Ascending aorta (tissue), 2 donors: ENCODE measurements at regions not wholly inside any gene's neighbourhood (a gene's known extent, or its start where the extent isn't known, plus 50 kb on each side); places are given as distances from the start of the nearest gene placed in this dataset.

ENCODE experiments used
- DNase-seq, 2 donors: peaks; one replicate each; pipeline ENCODE4 v3.0.0-alpha.2; 2019; ENCODE audit warnings: low spot score in 2 of 2
- H3K27ac ChIP-seq, 2 donors: fragments of 200-600 bp; sonication (generic); one replicate each; pipeline ENCODE4 v1.5.1; 2016 to 2017; ENCODE audit warnings: mild to moderate bottlenecking in 1 of 2
- H3K27me3 ChIP-seq: fragments of 200-600 bp; sonication (generic); one replicate; pipeline ENCODE4 v1.5.1; 2017
- H3K36me3 ChIP-seq, 2 donors: fragments of 200-600 bp; sonication (generic); one replicate each; pipeline ENCODE4 v1.5.1; 2016
- H3K4me1 ChIP-seq, 2 donors: fragments of 200-600 bp; sonication (generic); one replicate each; pipeline ENCODE4 v1.5.1; 2016 to 2017; ENCODE audit warnings: mild to moderate bottlenecking in 1 of 2
- H3K4me3 ChIP-seq, 2 donors: fragments of 200-600 bp; sonication (generic); one replicate each; pipeline ENCODE4 v1.5.1; 2016 to 2017; ENCODE audit warnings: mild to moderate bottlenecking in 1 of 2
- H3K9me3 ChIP-seq, 2 donors: fragments of 200-600 bp; sonication (generic); one replicate each; pipeline ENCODE4 v1.5.1; 2016
- intact Hi-C: fragments of 100-400 bp; cut with DNase I; formaldehyde crosslinking; loops from one replicate; pipeline ENCODE4 v1.15.1; 2023
- TF ChIP-seq, protein P1 (sequence below), 3 experiments: fragments of 200-600 bp in 2 of 3; fragments of 450-650 bp in 1 of 3; sonication (generic) in 2 of 3; IDR thresholded peaks; one replicate each; pipeline ENCODE4 v1.5.1; 2016 to 2019; ENCODE audit warnings: antibody characterized with exemption in 3 of 3, mild to moderate bottlenecking in 1 of 3, moderate library complexity in 1 of 3

DNA sequence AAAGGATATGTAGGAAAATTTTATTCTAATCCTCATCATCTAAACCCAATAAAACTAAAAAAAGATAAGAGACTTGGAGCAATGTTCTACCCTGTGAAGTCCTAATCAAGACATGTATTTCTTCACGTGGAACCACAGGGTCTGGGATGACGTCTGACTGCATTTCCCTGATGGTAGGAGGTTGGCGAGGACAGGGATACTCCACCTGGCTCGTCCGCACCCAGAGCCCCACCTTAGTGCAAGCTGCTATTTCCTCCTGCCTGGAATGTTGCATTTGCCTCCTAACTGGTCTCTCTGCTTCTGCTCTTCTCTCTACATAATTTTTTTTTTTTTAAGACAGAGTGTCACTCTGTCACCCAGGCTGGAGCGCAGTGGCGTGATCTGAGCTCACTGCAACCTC, 57.7 kb upstream of the RASGRP1 start:
- no peaks in the 10 kb centered on the region for H3K9me3 ChIP-seq
- DNase-seq = no peak
- no peak overlapping the region for H3K4me3 ChIP-seq
- TF ChIP-seq, protein P1, sequence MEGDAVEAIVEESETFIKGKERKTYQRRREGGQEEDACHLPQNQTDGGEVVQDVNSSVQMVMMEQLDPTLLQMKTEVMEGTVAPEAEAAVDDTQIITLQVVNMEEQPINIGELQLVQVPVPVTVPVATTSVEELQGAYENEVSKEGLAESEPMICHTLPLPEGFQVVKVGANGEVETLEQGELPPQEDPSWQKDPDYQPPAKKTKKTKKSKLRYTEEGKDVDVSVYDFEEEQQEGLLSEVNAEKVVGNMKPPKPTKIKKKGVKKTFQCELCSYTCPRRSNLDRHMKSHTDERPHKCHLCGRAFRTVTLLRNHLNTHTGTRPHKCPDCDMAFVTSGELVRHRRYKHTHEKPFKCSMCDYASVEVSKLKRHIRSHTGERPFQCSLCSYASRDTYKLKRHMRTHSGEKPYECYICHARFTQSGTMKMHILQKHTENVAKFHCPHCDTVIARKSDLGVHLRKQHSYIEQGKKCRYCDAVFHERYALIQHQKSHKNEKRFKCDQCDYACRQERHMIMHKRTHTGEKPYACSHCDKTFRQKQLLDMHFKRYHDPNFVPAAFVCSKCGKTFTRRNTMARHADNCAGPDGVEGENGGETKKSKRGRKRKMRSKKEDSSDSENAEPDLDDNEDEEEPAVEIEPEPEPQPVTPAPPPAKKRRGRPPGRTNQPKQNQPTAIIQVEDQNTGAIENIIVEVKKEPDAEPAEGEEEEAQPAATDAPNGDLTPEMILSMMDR (IDR thresholded peaks at IDR 0.05) = no peak
- no peaks in the 10 kb centered on the region for H3K27me3 ChIP-seq
- no peak overlapping the region for H3K27ac ChIP-seq
- H3K36me3 ChIP-seq = no peaks in the 10 kb centered on the region
- intact Hi-C loops = no loop called here
- H3K4me1 ChIP-seq = no peaks in the 10 kb centered on the region

DNA sequence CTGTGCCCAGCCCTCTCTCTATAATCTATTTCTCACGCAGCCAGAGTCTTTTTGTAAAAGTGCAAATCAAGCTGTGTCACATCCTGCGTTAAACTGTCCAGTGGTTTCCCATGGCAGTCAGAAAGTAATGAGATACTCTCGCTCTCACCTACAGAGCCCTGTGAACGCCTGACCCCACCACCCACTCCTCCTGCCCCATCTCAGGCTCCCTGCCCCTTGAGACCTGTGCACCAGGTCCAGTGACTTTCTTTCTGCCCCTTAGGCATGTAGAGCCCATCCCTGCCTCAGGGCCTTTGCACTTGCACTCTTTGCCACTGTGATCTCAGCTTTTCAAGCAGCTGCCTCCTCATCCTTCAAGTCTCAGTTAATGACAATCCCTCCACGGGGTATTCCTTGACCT, 58.3 kb upstream of the RASGRP1 start:
- Histone ChIP-seq H3K4me3 (no peak overlapping the region), H3K27ac (no peak overlapping the region), H3K4me1 (no peaks in the 10 kb centered on the region), H3K36me3 (no peaks in the 10 kb centered on the region), H3K9me3 (no peaks in the 10 kb centered on the region), H3K27me3 (no peaks in the 10 kb centered on the region)
- DNase-seq = no peak
- intact Hi-C loops = no loop called here
- TF ChIP-seq, protein P1 (IDR thresholded peaks at IDR 0.05) = no peak

DNA sequence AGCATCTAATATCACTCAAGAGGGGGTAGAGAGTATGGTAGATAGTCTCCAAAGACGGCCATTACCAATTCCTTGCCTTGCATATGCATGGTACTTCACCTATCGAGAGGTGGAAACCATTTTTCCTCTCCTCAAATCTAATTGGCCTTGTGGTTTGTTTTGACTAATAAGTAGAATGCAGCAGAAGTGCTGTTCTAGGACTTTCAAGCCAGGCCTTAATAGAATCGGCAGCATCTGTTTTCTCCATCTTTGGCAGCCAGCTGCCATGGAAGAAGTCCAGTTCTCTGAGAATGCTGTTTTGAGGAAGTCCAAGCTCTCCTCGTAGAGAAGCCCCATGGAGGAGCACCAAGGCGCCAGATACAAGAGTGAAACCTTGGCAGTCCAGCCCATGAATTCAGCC, 59.1 kb upstream of the RASGRP1 start:
- no peak overlapping the region for H3K27ac ChIP-seq
- no peaks in the 10 kb centered on the region for H3K9me3 ChIP-seq
- no peaks in the 10 kb centered on the region for H3K27me3 ChIP-seq
- intact Hi-C loops = no loop called here
- DNase-seq = no peak
- no peak overlapping the region for H3K4me3 ChIP-seq
- H3K4me1 ChIP-seq = no peaks in the 10 kb centered on the region
- TF ChIP-seq, protein P1 (IDR thresholded peaks at IDR 0.05) = no peak
- no peaks in the 10 kb centered on the region for H3K36me3 ChIP-seq

DNA sequence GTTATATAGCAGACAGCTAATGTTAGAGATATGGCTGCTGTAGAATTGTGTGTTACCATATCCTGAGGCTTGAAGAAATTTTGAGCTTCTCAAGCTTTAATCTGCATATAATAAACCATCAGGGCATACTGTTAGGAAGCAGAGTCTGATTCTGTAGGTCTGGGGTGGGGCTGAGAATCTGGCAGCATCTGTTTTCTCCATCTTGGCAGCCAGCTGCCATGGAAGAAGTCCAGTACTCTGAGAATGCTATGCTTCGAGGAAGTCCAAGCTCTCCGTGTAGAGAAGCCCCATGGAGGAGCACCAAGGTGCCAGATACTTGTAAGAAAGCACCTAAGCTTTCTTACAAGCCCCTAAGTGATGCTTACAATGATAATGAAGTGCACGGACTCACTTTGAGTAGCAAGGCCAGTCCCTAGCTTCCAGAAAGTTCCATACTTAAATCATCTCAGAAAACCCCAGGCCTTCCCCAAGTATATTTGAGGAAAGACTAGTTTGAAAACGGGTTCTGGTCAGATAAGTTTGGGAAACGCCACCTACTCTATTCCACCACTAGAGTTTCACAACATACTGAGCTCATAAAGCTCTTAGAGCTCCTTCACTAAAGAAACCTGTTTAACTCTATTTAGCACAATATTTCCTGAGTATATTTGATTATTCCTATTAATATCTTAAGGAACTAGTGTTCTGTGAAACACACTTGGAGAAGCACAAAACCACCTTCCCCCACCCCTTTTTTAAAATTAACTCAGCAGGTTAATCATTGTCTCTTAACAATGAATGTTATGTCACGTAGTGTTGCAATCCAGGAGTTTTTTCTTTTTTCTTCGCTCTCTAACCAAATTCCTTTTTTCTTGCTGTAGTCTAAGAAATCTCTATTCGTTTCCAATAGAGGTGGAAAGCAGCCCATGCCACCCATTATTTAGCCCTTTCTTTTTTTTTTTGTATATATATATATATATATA, 59.9 kb upstream of the RASGRP1 start:
- intact Hi-C loops = loop anchor here (5.0 kb wide), 1 partner anchor 53 kb away; no protein-coding TSS in a partner anchor
- H3K9me3 ChIP-seq = no peaks in the 10 kb centered on the region
- no peak overlapping the region for H3K4me3 ChIP-seq
- TF ChIP-seq, protein P1 (IDR thresholded peaks at IDR 0.05) = no peak
- H3K27ac ChIP-seq = no peak overlapping the region
- H3K36me3 ChIP-seq = no peaks in the 10 kb centered on the region
- no peaks in the 10 kb centered on the region for H3K4me1 ChIP-seq
- no peak for DNase-seq
- H3K27me3 ChIP-seq = no peaks in the 10 kb centered on the region

DNA sequence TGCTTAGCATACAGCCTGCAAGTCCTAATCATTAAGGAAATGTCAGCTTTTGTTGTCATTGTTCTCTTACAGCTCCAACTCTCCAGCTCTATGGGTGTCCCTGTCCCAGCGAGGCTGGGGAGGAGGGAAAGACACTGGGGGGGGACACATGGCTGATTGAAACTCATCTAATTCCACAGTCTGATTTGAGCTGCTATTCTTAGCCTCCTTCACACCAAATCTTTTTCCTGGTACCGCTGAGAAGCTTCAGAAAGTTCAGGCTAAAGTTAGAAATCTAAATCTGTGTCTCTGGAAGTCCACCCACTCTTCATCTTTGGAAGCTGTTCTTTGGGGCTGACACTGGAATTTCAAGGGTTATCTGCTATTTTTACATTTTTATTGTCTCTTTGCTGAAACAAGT, 61.3 kb upstream of the RASGRP1 start:
- Histone ChIP-seq H3K36me3 (no peaks in the 10 kb centered on the region), H3K9me3 (no peaks in the 10 kb centered on the region), H3K4me3 (no peak overlapping the region), H3K27me3 (no peaks in the 10 kb centered on the region), H3K4me1 (no peaks in the 10 kb centered on the region), H3K27ac (no peak overlapping the region)
- intact Hi-C loops = loop anchor here (5.0 kb wide), 1 partner anchor 51 kb away; no protein-coding TSS in a partner anchor
- TF ChIP-seq, protein P1 (IDR thresholded peaks at IDR 0.05) = no peak
- no peak for DNase-seq
